ENCODE measurements at regions not wholly inside any gene's neighbourhood (a gene's known extent, or its start where the extent isn't known, plus 50 kb on each side); places are given as distances from the start of the nearest gene placed in this dataset.
A peak's percentile ranks its signal among the peaks of the same experiment; 100 is the strongest.

GRCh38 chr11:12315024-12315423 is 62.3 kb upstream of the PARVA start:
- 5% methylated on average over 1 of the region's 1 CpG for WGBS (ENCODE audit: insufficient coverage, low coverage, missing lambda C conversion rate)
- intact Hi-C loops (cut with micrococcal nuclease): no loop called here
- peaks cover 5% of the 10 kb centered on the region for H3K9me3 ChIP-seq (replicated peaks; ENCODE audit: control insufficient read depth, insufficient read depth, low read depth, low read length)
- no peaks in the 10 kb centered on the region for H3K4me1 ChIP-seq (replicated peaks in 1 of 2; ENCODE audit: control insufficient read depth in 2 of 2, insufficient read depth in 2 of 2, low read length in 2 of 2)
- no peak overlapping the region for H3K9ac ChIP-seq (ENCODE audit: insufficient read depth in 1 of 2, low read depth in 2 of 2, low read length in 2 of 2)
- H3K79me2 ChIP-seq (ENCODE audit: control insufficient read depth, insufficient read depth, low read length): no peaks in the 10 kb centered on the region
- TF ChIP-seq ARID3A (IDR thresholded peaks at IDR 0.05; ENCODE audit: borderline replicate concordance, low read depth, low read length) (no peak), ZNF444 (CRISPR knock-in tag; IDR thresholded peaks at IDR 0.05) (no peak), HNRNPK (IDR thresholded peaks at IDR 0.05; ENCODE audit: low read depth, low read length, poor library complexity, severe bottlenecking) (no peak), CBX5 (IDR thresholded peaks at IDR 0.05; ENCODE audit: borderline replicate concordance, low read depth) (0 out of 2 replicates have a peak, but pooled peaks have one; percentile 38), BACH1 (tag; IDR thresholded peaks at IDR 0.05) (no peak), NR2F6 (CRISPR knock-in tag; IDR thresholded peaks at IDR 0.05) (no peak), FOS (IDR thresholded peaks at IDR 0.05; ENCODE audit: extremely low read depth, insufficient read length) (no peak), TCF7 (IDR thresholded peaks at IDR 0.05; ENCODE audit: borderline replicate concordance) (no peak), PPARD (CRISPR knock-in tag; IDR thresholded peaks at IDR 0.05) (no peak), KDM4B (IDR thresholded peaks at IDR 0.05; ENCODE audit: borderline replicate concordance in 2 of 2, low read depth in 1 of 2) (no peak), NEUROD1 (IDR thresholded peaks at IDR 0.05; ENCODE audit: borderline replicate concordance, low read depth, low read length, partially characterized antibody) (no peak), ZNF586 (CRISPR knock-in tag; conservative IDR thresholded peaks at IDR 0.05) (no peak), POLR3A (IDR thresholded peaks at IDR 0.05; ENCODE audit: borderline replicate concordance, extremely low read depth, insufficient read depth, insufficient read length) (no peak), TRIM28 (IDR thresholded peaks at IDR 0.05) (peak; percentile 73), BRCA1 (IDR thresholded peaks at IDR 0.05) (no peak), BRCA1 (CRISPR knock-in tag; IDR thresholded peaks at IDR 0.05) (no peak), RFX7 (CRISPR knock-in tag; IDR thresholded peaks at IDR 0.05) (no peak), CBX3 (IDR thresholded peaks at IDR 0.05; ENCODE audit: borderline replicate concordance in 1 of 2, low read length in 2 of 2) (peak in 1 of 2 experiments; percentile 75; a peak in 2 of 3 replicates), MLX (CRISPR knock-in tag; conservative IDR thresholded peaks at IDR 0.05) (no peak), CREM (IDR thresholded peaks at IDR 0.05; ENCODE audit: low read depth) (no peak), MXI1 (IDR thresholded peaks at IDR 0.05; ENCODE audit: low read depth, low read length) (no peak), TRIM24 (IDR thresholded peaks at IDR 0.05) (0 out of 4 replicates have a peak, but pooled peaks of 1 of the 2 experiments have one; percentile 25)
- H3K27ac ChIP-seq (ENCODE audit: extremely low read depth, low read depth, low read length): no peak overlapping the region
- H4K20me1 ChIP-seq (replicated peaks; ENCODE audit: control insufficient read depth, insufficient read depth, low read length): no peaks in the 10 kb centered on the region
- no TSS peak for BruUV-seq (replicated peaks)
- ATAC-seq (no peak), DNase-seq (ENCODE audit: extremely low read depth in 1 of 4, low spot score in 3 of 4) (no peak), FAIRE-seq (no peak)
- ChIA-PET CTCF (ENCODE audit: low intra/inter-chr PET ratio) (no interaction called here), POLR2A (no interaction called here)
- no peak overlapping the region for H3K4me3 ChIP-seq
- in situ Hi-C loops (cut with MboI): no loop called here
- no peak overlapping the region for H2AFZ ChIP-seq (ENCODE audit: low read depth, low read length)
- H3K27me3 ChIP-seq (ENCODE audit: control insufficient read depth in 2 of 2, insufficient read depth in 2 of 2, low read length in 2 of 2): no peaks in the 10 kb centered on the region
- H3K9me1 ChIP-seq (ENCODE audit: control insufficient read depth, insufficient read depth, low read length): no peaks in the 10 kb centered on the region
- H3K4me2 ChIP-seq (ENCODE audit: insufficient read depth, low read length): no peak overlapping the region
- H3K36me3 ChIP-seq (ENCODE audit: control insufficient read depth, insufficient read depth, low read length): no peaks in the 10 kb centered on the region
